Spinal cord (tissue), 9 donors: ENCODE measurements at regions not wholly inside any gene's neighbourhood (a gene's known extent, or its start where the extent isn't known, plus 50 kb on each side); places are given as distances from the start of the nearest gene placed in this dataset.
"Not testable (repeated sequence)": the region's sequence is repeated elsewhere in the genome, so short reads cannot be mapped to it uniquely, and the experiment has no call there.

Experiments used
- DNase-seq, 6 donors: peaks; one replicate each; pipeline versions ENCODE4 v3.0.0 to v3.0.0-alpha.2; 2013 to 2015; ENCODE audit warnings: low spot score in 6 of 6, low read depth in 4 of 6
- H3K27ac ChIP-seq: one replicate; pipeline ENCODE4 v1.5.1; 2013; ENCODE audit warnings: low read depth, low read length, control low read depth
- H3K27me3 ChIP-seq: one replicate; pipeline ENCODE4 v1.6.1; 2013; ENCODE audit warnings: low read length; ENCODE audit not compliant: control insufficient read depth, insufficient read depth
- H3K36me3 ChIP-seq: one replicate; pipeline ENCODE4 v1.6.1; 2013; ENCODE audit warnings: low read length; ENCODE audit not compliant: control insufficient read depth, insufficient read depth
- H3K4me1 ChIP-seq: one replicate; pipeline ENCODE4 v1.6.1; 2013; ENCODE audit warnings: low read length; ENCODE audit not compliant: control insufficient read depth, insufficient read depth
- H3K4me3 ChIP-seq: one replicate; pipeline ENCODE4 v1.5.1; 2013; ENCODE audit warnings: low read depth, low read length, control low read depth
- H3K9me3 ChIP-seq: one replicate; pipeline ENCODE4 v1.6.1; 2013; ENCODE audit warnings: low read length; ENCODE audit not compliant: control insufficient read depth, insufficient read depth
- WGBS: methylation state at CpG from one replicate; pipeline ENCODE4 v1.1.5; 2013; ENCODE audit warnings: missing lambda C conversion rate; ENCODE audit not compliant: insufficient coverage; 5-methylcytosine and 5-hydroxymethylcytosine counted together
- donor health status: healthy.

DNA sequence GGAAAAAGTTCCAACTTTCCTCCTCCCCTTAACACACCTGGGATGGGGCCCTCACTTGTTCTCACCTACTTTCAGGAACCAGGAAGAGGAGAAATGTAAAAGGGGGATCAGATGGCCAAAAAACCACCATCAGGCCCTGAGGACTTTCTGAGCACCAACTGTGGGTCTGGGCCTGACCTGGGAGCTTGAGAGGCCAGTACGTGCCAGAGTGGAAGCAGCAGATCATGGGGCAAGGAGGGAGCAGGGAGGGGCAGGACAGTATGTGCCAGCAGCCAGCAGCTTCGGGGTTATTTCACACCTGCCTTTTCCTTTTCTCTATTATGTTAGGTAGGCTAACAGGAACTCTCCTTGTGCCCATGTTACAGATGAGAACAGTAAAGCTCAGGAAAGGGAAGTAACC, 118.8 kb upstream of the UNC5B start:
- no peaks in the 10 kb centered on the region for H3K4me1 ChIP-seq
- WGBS = 60% methylated on average over 1 of the region's 2 CpGs
- H3K9me3 ChIP-seq = no peaks in the 10 kb centered on the region
- H3K4me3 ChIP-seq = no peak overlapping the region
- no peaks in the 10 kb centered on the region for H3K36me3 ChIP-seq
- DNase-seq = no peak
- H3K27ac ChIP-seq = no peak overlapping the region
- no peaks in the 10 kb centered on the region for H3K27me3 ChIP-seq

DNA sequence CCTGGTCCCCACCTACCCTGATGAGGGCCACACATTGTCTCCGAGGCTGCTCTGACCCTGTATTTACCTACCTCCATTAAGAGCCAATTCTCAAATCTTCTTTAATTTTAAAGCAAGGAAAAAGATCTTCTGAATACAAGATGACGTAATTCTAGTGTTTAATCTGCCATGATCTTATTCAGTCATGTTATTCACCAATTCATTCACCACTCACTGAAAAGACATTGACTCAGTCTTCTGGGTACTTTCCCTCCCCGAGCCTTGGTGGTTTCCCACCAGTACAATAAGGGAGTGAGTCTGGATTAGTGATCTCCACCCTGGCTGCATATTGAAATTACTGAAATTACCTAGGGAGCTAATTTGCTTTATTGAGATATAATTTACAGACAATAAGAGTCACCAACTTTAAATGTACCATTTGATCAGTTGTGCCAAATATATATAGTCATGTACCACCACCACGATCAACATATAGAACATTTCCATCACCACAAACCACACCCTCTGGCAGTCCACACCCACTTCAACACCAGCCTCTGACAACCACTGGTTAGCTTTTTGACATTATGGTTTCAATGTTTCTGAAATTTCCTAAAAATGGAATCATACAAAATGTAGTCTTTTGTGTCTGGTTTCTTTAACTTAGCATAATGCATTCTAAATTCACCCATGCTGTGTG, 117.5 kb upstream of the UNC5B start:
- 100% methylated on average over 1 of the region's 4 CpGs for WGBS
- Histone ChIP-seq H3K9me3 (no peaks in the 10 kb centered on the region), H3K4me1 (no peaks in the 10 kb centered on the region), H3K4me3 (no peak overlapping the region), H3K36me3 (no peaks in the 10 kb centered on the region), H3K27ac (no peak overlapping the region), H3K27me3 (no peaks in the 10 kb centered on the region)
- no peak for DNase-seq

DNA sequence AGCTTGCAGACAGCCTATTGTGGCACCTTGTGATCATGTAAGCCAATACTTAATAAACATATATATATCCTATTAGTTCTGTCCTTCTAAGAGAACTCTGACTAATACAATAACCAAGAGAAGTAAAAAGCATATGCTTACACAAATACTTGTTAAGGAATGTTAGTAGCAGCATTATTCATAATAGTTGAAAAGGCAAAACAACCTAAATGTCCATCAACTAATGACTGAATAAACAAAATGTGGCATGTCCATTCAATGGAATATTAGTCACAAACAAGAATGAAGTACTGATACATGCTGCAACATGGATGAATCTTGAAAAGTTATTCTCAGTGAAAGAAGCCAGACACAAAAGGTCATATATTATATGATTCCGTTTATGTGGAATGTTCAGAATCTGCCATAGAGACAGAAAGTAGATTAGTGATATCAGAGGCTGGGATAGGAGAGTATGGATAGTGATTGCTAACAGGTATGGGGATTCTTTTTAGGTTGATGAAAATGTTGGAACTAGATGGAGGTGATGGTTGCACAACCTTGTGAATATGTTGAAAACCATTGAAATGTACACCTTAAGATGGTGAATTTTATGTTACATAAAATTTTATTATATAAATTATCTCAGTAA, 112.5 kb upstream of the UNC5B start:
- no peak overlapping the region for H3K27ac ChIP-seq

DNA sequence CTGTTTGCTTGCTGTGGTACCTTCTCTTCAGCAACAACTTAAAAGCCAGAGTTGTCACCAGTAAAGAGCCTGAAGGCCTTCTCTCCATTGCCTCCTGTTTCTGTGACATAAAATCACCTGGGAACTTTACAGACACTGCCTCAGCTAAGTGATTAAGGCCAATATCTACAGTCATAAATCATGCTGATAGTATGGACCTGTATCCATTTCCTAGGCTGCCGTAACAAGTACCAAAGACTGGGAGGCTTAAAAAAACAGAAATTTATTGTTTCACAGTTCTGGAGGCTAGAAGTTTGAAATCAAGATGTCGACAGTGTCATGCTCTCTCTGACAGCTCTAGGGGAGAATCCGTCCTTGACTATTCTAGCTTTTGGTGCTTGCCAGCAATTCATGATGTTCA, 108.4 kb upstream of the UNC5B start:
- WGBS = 91% methylated on average over 3 of the region's 3 CpGs
- H3K9me3 ChIP-seq = no peaks in the 10 kb centered on the region
- H3K36me3 ChIP-seq = no peaks in the 10 kb centered on the region
- no peaks in the 10 kb centered on the region for H3K27me3 ChIP-seq
- no peak for DNase-seq
- H3K4me1 ChIP-seq = no peaks in the 10 kb centered on the region
- H3K4me3 ChIP-seq = no peak overlapping the region
- no peak overlapping the region for H3K27ac ChIP-seq

More for the DNA sequence above, 112.5 kb upstream of the UNC5B start:
- Histone ChIP-seq H3K4me3 (no peak overlapping the region), H3K27me3 (no peaks in the 10 kb centered on the region), H3K4me1 (no peaks in the 10 kb centered on the region), H3K9me3 (no peaks in the 10 kb centered on the region), H3K36me3 (no peaks in the 10 kb centered on the region)
- DNase-seq = no peak
- WGBS = 57% methylated on average over 1 of the region's 1 CpG

DNA sequence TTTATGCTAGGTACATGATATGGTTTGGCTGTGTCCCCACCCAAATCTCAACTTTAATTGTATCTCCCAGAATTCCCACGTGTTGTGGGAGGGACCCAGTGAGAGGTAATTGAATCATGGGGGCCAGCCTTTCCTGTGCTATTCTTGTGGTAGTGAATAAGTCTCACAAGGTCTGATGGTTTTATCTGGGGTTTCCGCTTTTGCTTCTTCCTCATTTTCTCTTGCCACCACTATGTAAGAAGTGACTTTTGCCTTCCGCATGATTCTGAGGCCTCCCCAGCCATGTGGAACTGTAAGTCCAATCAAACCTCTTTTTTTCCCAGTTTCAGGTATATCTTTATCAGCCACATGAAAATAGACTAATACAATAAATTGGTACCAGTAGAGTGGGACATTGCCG, 106.2 kb upstream of the UNC5B start:
- not testable (repeated sequence) for H3K27me3 ChIP-seq
- 100% methylated on average over 1 of the region's 4 CpGs for WGBS

DNA sequence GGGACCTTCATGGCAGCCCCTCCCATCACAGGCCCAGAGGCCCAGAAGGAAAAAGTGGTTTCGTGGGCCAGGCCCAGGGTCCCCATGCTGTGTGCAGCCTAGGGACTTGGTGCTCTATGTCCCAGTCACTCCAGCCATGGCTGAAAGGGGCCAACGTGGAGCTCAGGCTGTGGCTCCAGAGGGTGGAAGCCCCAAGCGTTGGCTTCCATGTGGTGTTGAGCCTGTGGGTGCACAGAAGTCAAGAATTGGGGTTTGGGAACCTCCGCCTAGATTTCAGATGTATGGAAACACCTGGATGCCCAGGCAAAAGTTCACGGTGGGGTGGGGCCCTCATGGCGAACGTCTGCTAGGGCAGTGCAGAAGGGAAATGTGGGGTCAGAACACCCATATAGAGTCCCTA, 105.3 kb upstream of the UNC5B start:
- WGBS = 94% methylated on average over 7 of the region's 7 CpGs
- H3K36me3 ChIP-seq = not testable (repeated sequence)

More for the DNA sequence above, 106.2 kb upstream of the UNC5B start:
- H3K9me3 ChIP-seq, H3K27ac ChIP-seq, H3K4me1 ChIP-seq, DNase-seq, H3K36me3 ChIP-seq, H3K4me3 ChIP-seq: not testable (repeated sequence)

DNA sequence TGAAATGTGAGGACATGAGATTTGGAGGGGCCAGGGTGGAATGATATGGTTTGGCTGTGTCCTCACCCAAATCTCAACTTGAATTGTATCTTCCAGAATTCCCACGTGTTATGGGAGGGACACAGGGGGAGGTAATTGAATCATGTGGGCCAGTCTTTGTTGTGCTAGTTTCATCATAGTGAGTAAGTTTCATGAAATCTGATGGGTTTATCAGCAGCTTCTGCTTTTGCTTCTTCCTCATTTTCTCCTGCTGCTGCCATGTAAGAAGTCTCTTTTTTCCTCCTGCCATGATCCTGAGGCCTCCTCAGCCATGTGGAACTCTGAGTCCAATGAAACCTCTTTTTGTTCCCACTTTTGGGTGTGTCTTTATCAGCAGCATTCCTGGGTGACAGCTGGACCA, 104.3 kb upstream of the UNC5B start:
- not testable (repeated sequence) for H3K4me1 ChIP-seq, H3K4me3 ChIP-seq, H3K27me3 ChIP-seq, H3K36me3 ChIP-seq, H3K9me3 ChIP-seq, DNase-seq, H3K27ac ChIP-seq
- no CpG with 5 or more reads among the region's 1 CpG for WGBS

More for the DNA sequence above, 105.3 kb upstream of the UNC5B start:
- not testable (repeated sequence) for H3K9me3 ChIP-seq, H3K4me1 ChIP-seq, H3K27me3 ChIP-seq, H3K27ac ChIP-seq, H3K4me3 ChIP-seq, DNase-seq

DNA sequence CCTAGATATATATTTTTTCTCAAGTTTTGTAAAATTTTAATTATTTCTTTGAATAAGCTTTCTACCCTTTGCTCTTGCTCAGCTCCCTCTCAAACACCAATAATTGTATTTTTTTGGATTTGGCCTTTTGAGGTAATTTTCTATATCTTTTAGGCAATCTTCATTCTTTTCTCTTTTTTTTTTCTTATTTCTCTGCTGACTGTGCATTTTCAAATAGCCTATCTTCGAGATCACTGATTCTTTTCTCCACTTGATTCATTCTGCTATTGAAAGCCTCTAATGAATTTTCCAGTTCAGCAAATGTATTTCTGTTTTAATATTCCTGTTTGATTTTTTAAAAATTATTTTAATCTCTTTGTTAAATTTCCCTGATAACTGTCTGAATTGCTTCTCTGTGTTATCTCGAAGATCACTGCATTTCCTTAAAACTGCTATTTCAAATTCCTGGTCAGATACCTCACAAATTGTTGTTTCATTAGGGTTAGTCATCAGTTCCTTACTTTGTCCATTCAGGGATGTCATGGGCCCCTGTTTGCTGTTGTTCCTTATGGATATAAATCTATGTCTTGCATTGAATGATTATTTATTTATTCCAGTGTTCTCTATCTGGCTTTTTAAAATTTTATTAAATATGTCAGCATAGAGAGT, 100.1 kb upstream of the UNC5B start:
- H3K27me3 ChIP-seq = no peaks in the 10 kb centered on the region
- H3K4me1 ChIP-seq = no peaks in the 10 kb centered on the region
- no peaks in the 10 kb centered on the region for H3K36me3 ChIP-seq
- DNase-seq = no peak
- no CpG with 5 or more reads among the region's 2 CpGs for WGBS
- H3K9me3 ChIP-seq = peaks cover 9% of the 10 kb centered on the region
- no peak overlapping the region for H3K27ac ChIP-seq
- H3K4me3 ChIP-seq = no peak overlapping the region

DNA sequence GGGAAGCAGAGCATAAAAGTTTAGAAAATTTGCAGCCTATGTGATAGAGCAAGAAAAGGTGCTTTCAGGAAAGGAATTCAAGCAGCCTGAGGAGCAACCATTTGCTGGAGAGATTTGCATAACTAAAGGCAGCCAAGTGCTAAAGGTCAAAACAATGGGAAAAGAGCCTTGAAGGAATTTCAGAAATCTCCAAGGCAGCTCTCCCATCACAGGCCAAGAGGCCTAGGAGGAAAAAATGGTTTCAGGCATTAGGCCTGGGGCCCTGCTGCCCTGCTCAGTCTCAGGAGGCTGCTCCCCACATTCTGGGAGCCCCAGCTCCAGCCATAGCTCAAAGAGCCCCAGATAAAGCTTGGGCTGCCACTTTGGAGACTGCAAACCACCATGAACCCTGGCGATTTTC, 95.9 kb upstream of the UNC5B start:
- DNase-seq = no peak
- Histone ChIP-seq H3K4me3 (no peak overlapping the region), H3K27me3 (no peaks in the 10 kb centered on the region), H3K36me3 (no peaks in the 10 kb centered on the region), H3K27ac (no peak overlapping the region), H3K4me1 (no peaks in the 10 kb centered on the region), H3K9me3 (peaks cover 9% of the 10 kb centered on the region)
- 67% methylated on average over 1 of the region's 1 CpG for WGBS

DNA sequence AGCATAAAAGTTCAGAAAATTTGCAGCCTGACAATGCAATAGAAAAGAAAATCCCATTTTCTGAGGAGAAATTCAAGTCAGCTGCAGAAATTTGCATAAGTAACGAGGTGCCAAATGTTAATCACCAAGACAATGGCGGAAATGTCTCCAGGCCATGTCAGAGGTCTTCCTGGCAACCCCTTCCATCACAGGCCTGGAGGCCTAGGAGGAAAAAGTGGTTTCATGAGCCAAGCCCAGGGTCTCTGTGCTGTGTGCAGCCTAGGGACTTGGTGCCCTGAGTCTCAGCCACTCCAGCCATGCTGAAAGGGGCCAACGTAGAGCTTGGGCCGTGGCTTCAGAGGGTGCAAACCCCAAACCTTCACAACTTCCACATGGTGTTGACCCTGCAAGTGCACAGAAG, 94.8 kb upstream of the UNC5B start:
- 73% methylated on average over 4 of the region's 4 CpGs for WGBS
- H3K36me3 ChIP-seq, DNase-seq, H3K27me3 ChIP-seq, H3K27ac ChIP-seq, H3K4me1 ChIP-seq, H3K4me3 ChIP-seq, H3K9me3 ChIP-seq: not testable (repeated sequence)
